NCI-H2196 treated with DMSO at 0.1 percent for 48 hours (cell line): ENCODE measurements at regions not wholly inside any gene's neighbourhood (a gene's known extent, or its start where the extent isn't known, plus 50 kb on each side); places are given as distances from the start of the nearest gene placed in this dataset.

Experiments used
- DNase-seq: peaks from one replicate; lab custom pipeline; 2025; ENCODE audit not compliant: unreplicated experiment; lab: John Stamatoyannopoulos, UW

- DNase-seq = no peak
Observed at GRCh38 chr15:98410328-98410727, 238.0 kb upstream of the IGF1R start.

DNA sequence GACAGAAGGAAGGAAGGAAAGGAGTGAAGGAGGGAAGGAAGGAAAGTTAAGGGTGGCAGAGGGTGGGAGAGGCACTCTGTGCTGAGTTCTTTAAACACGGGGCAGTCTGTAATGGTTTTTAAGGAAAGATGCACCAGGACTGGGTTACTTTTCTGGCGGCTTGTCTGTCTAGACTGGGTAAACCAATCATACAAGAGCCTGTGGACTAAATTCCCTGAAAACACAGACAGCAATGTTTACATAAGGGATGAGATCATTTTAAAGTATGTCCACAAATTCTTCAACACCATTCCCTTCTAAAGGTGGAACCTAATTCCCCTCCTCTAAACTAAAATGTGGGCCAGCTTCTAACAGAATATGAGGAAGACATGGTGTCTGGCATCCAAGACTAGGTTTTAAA, 235.5 kb upstream of the IGF1R start:
- no peak for DNase-seq

- no peak for DNase-seq
Observed at GRCh38 chr15:98413933-98414546, 234.3 kb upstream of the IGF1R start.

GRCh38 chr15:98416222-98416855, 232.0 kb upstream of the IGF1R start:
- DNase-seq = no peak

DNA sequence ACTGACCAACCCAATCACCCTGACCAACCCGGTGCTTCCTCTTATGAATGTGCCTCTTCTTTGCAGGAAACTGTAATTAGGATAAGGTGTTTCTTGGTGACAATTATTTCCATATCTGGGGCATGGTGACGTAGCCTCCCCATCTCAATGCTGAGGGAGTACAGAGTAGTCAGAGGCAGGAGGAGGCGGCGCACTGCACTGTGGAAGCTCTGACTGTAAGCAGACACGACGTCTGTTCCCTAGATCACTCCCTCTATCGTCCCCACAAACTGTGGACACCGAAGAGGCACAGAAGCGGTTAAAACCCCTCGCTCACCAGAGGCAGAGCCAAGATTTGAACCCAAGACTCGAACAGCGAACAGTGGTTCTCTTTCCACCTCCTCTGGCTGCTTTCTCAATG, 231.0 kb upstream of the IGF1R start:
- no peak for DNase-seq

GRCh38 chr15:98418122-98418521, 230.2 kb upstream of the IGF1R start:
- no peak for DNase-seq

GRCh38 chr15:98419173-98419780, 229.1 kb upstream of the IGF1R start:
- DNase-seq = no peak

DNA sequence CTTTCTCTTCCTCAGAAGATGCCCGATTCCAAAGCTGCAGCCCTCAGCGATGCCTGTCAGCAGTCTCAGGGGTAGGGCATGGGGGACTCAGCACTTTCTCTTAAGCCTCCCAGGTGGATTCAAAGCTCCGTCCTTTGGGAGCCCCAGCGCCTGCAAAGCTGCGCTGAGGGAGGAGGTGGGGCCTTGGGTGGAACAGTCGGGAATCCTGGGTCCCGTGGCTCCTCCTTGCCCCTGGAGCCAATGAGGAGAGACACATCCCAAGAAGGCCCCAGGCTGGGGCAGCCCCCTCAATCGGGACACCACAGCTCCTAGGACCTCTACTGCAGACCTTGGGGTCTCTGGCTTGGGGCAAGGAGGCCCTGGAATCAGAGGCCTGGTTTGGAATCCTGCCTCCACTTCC, 227.5 kb upstream of the IGF1R start:
- no peak for DNase-seq

- peak; percentile 2 for DNase-seq
Observed at GRCh38 chr15:98421419-98422129, 226.8 kb upstream of the IGF1R start.

DNA sequence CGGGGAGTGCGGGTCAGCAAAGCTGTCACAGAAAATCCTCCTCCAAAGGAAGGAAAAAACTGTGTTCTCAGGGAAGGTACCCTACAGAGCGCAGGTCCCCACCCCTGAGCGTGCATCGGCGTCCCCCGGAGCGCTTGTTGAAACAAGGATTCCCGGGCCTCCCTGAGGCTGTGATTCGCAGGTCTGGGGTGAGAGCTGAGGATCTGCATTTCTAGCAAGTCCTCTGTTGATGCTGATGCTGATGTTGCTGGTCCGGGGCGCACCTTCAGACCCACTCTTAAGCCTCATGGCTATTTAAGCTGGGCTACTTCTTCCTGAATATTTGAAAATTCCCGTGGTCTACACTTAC, 226.2 kb upstream of the IGF1R start:
- DNase-seq = no peak

DNA sequence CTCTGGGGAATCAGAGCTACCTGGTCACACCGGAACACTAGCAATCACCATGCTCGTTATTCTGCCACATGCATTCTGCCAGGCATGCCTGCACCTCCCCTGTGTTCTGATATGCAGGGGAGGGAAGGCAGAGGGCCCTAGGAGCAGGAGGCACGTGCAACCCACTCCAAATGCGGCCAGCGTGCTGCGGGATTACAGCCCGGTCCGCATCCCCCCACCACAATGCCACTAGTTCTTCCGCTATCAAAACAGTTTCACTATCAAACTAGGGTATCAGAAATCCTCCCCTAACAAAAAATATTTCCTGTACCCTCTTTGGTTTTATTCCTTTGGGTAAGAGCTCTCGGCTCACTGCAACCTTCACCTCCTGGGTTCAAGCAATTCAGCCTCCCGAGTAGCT, 223.2 kb upstream of the IGF1R start:
- no peak for DNase-seq

- no peak for DNase-seq
Observed at GRCh38 chr15:98427321-98427720, 221.0 kb upstream of the IGF1R start.

- DNase-seq = no peak
Observed at GRCh38 chr15:98428253-98428989, 219.9 kb upstream of the IGF1R start.

GRCh38 chr15:98431171-98431570, 217.2 kb upstream of the IGF1R start:
- no peak for DNase-seq

DNA sequence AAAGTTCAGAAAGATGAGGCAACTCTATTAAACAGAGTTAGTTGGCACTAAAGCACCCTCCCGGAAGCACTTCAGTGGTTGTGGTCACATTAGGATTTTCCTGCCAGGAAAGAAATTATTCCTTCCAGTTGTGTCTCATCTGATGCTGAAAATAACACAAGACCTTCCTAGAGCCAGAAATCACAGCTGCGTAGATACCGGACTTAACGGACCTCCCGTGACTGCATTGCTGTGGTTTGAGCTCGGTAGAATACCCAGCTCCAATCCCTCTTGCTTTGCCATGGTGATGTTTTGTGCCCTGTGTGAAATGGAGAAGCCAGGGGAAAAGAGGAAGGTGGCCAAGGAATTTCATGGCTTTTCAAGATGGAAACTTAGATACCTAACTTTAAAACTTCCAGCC, 215.0 kb upstream of the IGF1R start:
- no peak for DNase-seq

DNA sequence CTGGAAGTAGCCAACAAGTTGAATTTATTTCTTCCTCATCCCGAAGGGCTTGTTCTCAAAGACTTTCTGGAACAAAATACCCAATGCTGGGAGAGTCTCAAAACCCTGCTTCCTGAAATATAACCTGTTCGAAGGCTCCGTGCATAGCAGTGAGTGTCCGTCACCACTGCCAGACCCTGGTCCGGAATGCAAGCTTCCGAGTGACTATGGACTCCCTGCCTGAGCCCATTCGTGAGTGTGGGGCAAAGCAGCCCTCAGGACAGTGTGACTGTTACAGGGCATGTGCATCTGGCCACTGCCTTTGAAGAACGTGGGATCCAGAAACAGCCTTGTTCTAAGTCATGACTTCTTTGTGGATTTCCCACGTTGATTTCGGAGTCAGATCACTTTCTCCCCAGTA, 214.5 kb upstream of the IGF1R start:
- DNase-seq = no peak

DNA sequence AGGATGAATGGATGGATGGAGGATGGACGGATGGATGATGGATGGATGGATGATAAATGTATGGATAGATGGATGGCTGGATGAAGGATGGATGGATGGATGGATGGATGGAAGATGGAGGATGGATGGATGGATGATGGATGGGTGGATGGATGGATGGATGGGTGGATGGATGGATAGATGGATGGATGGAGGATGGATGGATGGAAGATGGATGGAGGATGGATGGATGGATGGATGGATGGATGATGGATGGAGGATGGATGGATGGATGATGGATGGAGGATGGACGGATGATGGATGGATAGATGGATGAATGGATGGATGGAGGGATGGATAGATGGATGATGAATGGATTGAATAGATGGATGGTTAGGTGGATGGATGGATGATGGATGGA, 210.6 kb upstream of the IGF1R start:
- no peak for DNase-seq

GRCh38 chr15:98438326-98438725, 210.0 kb upstream of the IGF1R start:
- DNase-seq = no peak

- no peak for DNase-seq
Observed at GRCh38 chr15:98438907-98439306, 209.4 kb upstream of the IGF1R start.

GRCh38 chr15:98439523-98439942, 208.8 kb upstream of the IGF1R start:
- no peak for DNase-seq

GRCh38 chr15:98440917-98441316, 207.4 kb upstream of the IGF1R start:
- no peak for DNase-seq

DNA sequence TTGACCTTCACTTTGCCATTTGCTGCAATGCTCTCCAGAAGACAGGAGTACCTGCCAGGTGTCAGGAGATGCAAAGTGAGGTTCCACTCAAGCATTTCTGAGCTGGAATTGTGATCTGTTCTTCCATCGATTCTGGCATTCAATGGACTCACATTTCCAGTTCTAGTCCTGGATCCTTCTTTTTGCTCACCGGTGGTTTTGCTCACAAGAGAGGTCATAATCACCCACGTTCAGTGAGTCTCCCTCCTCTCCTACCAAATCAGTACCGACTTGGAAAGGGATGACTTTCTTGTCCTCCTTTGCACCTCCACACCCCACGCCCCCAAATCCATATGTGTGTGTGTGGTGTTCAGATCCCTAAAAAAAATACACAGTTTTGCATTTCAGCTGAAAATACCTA, 206.7 kb upstream of the IGF1R start:
- no peak for DNase-seq
